PFSK-1 (cell line): ENCODE measurements at regions not wholly inside any gene's neighbourhood (a gene's known extent, or its start where the extent isn't known, plus 50 kb on each side); places are given as distances from the start of the nearest gene placed in this dataset.

Experiments used
- FOXP2 ChIP-seq: optimal IDR thresholded peaks from 2 replicates; pipeline ENCODE3; 2011; ENCODE audit warnings: borderline replicate concordance, control low read depth, inconsistent platforms; ENCODE audit not compliant: insufficient read depth; ENCODE audit errors: extremely low read length, extremely low read depth
- POLR2AphosphoS5 ChIP-seq: IDR thresholded peaks from 2 replicates; pipeline ENCODE4 v1.6.1; 2012; ENCODE audit warnings: low read depth, mild to moderate bottlenecking, control low read depth, low read length, moderate library complexity
- REST ChIP-seq, 2 experiments: IDR thresholded peaks; 2 replicates each; pipeline versions ENCODE4 v1.6.1 to v1.8.0; 2011 to 2012; ENCODE audit warnings: low read depth in 2 of 2, low read length in 2 of 2, control low read depth in 1 of 2, inconsistent platforms in 1 of 2, mild to moderate bottlenecking in 1 of 2, moderate library complexity in 1 of 2; ENCODE audit not compliant: insufficient read depth in 1 of 2
- SIN3A ChIP-seq: IDR thresholded peaks from 2 replicates; pipeline ENCODE4 v1.6.1; 2012; ENCODE audit warnings: mild to moderate bottlenecking, low read length, moderate library complexity, borderline replicate concordance; ENCODE audit not compliant: insufficient read depth
- TAF1 ChIP-seq: IDR thresholded peaks from 2 replicates; pipeline ENCODE4 v1.6.1; 2012; ENCODE audit warnings: low read length, control low read depth, borderline replicate concordance; ENCODE audit not compliant: insufficient read depth

- TF ChIP-seq TAF1: no peak
- TF ChIP-seq SIN3A: no peak
- no peak for TF ChIP-seq REST (IDR thresholded peaks at IDR 0.05; ENCODE audit: insufficient read depth in 1 of 2, low read depth in 2 of 2, low read length in 2 of 2)
- TF ChIP-seq POLR2AphosphoS5: no peak
- no peak for TF ChIP-seq FOXP2
These were observed 112.6 kb upstream of the DYRK2 start for GRCh38 chr12:67535971-67536370.

GRCh38 chr12:67539329-67539728 lies 109.2 kb upstream of the DYRK2 start:
- TF ChIP-seq FOXP2 (no peak), POLR2AphosphoS5 (no peak), REST (IDR thresholded peaks at IDR 0.05; ENCODE audit: insufficient read depth in 1 of 2, low read depth in 2 of 2, low read length in 2 of 2) (no peak), SIN3A (no peak), TAF1 (no peak)

- TF ChIP-seq TAF1: no peak
- no peak for TF ChIP-seq POLR2AphosphoS5
- TF ChIP-seq FOXP2: no peak
- TF ChIP-seq SIN3A: no peak
These were observed 108.6 kb upstream of the DYRK2 start for GRCh38 chr12:67539946-67540345.

GRCh38 chr12:67540920-67541624 lies 107.5 kb upstream of the DYRK2 start:
- TF ChIP-seq SIN3A (no peak), REST (IDR thresholded peaks at IDR 0.05; ENCODE audit: insufficient read depth in 1 of 2, low read depth in 2 of 2, low read length in 2 of 2) (no peak), TAF1 (no peak), FOXP2 (no peak), POLR2AphosphoS5 (no peak)

GRCh38 chr12:67541625-67541991 lies 106.9 kb upstream of the DYRK2 start:
- TF ChIP-seq POLR2AphosphoS5 (no peak), SIN3A (no peak), FOXP2 (no peak), TAF1 (no peak), REST (IDR thresholded peaks at IDR 0.05; ENCODE audit: insufficient read depth in 1 of 2, low read depth in 2 of 2, low read length in 2 of 2) (no peak)
